Mesenteric fat pad (tissue), 1 donor: ENCODE measurements at regions not wholly inside any gene's neighbourhood (a gene's known extent, or its start where the extent isn't known, plus 50 kb on each side); places are given as distances from the start of the nearest gene placed in this dataset.
"Not testable (repeated sequence)": the region's sequence is repeated elsewhere in the genome, so short reads cannot be mapped to it uniquely, and the experiment has no call there.

Experiments
- DNase-seq: peaks from one replicate; pipeline ENCODE4 v3.0.0-alpha.2; 2020; ENCODE audit warnings: low spot score
- donor health status: DM: yes; HTN: yes; CAD: no.

GRCh38 chr9:108467161-108467560 is 388.6 kb downstream of the ACTL7B start:
- DNase-seq, result no peak

- no peak for DNase-seq
These were observed 389.5 kb downstream of the ACTL7B start for GRCh38 chr9:108466304-108466703.

- no peak for DNase-seq
These were observed 391.7 kb downstream of the ACTL7B start for GRCh38 chr9:108463932-108464606.

GRCh38 chr9:108456903-108457302 is 398.9 kb downstream of the ACTL7B start:
- DNase-seq, result no peak

- DNase-seq, result no peak
These were observed 410.2 kb downstream of the ACTL7B start for GRCh38 chr9:108445431-108446071.

- DNase-seq, result no peak
These were observed 411.1 kb downstream of the ACTL7B start for GRCh38 chr9:108444400-108445358.

GRCh38 chr9:108443741-108444140 is 412.0 kb downstream of the ACTL7B start:
- DNase-seq, result no peak

- DNase-seq, result no peak
These were observed 412.7 kb downstream of the ACTL7B start for GRCh38 chr9:108443019-108443633.

- no peak for DNase-seq
These were observed 413.2 kb downstream of the ACTL7B start for GRCh38 chr9:108442627-108443018.

- DNase-seq, result no peak
These were observed 414.1 kb downstream of the ACTL7B start for GRCh38 chr9:108441726-108442125.

- no peak for DNase-seq
These were observed 414.5 kb downstream of the ACTL7B start for GRCh38 chr9:108441251-108441650.

- DNase-seq, result no peak
These were observed 415.8 kb downstream of the ACTL7B start for GRCh38 chr9:108439947-108440346.

- DNase-seq, result no peak
These were observed 418.1 kb downstream of the ACTL7B start for GRCh38 chr9:108437656-108438055.

GRCh38 chr9:108436448-108436847 is 419.3 kb downstream of the ACTL7B start:
- no peak for DNase-seq

- no peak for DNase-seq
These were observed 421.3 kb downstream of the ACTL7B start for GRCh38 chr9:108434502-108434901.

GRCh38 chr9:108434036-108434435 is 421.8 kb downstream of the ACTL7B start:
- DNase-seq, result no peak

- no peak for DNase-seq
These were observed 425.1 kb downstream of the ACTL7B start for GRCh38 chr9:108430655-108431054.

GRCh38 chr9:108427751-108428150 is 428.0 kb downstream of the ACTL7B start:
- no peak for DNase-seq

GRCh38 chr9:108426421-108426940 is 429.3 kb downstream of the ACTL7B start:
- DNase-seq, result not testable (repeated sequence)

- DNase-seq, result no peak
These were observed 432.4 kb downstream of the ACTL7B start for GRCh38 chr9:108423433-108423832.

- DNase-seq, result no peak
These were observed 436.4 kb downstream of the ACTL7B start for GRCh38 chr9:108419379-108419778.
